Astrocyte (in vitro differentiated cells and primary cell): ENCODE measurements at regions not wholly inside any gene's neighbourhood (a gene's known extent, or its start where the extent isn't known, plus 50 kb on each side); places are given as distances from the start of the nearest gene placed in this dataset.

Source experiments
- DNase-seq: peaks from one replicate; pipeline ENCODE4 v3.0.0-alpha.2; 2010; ENCODE audit warnings: low read depth
- FAIRE-seq: peaks from 2 replicates; lab custom pipeline; 2011; peaks lifted over from hg19 to GRCh38; lab: Jason Lieb, UNC
- H2AFZ ChIP-seq: 2 replicates; pipeline ENCODE4 v1.6.0; 2012; ENCODE audit warnings: low read depth, low read length, inconsistent platforms
- H3K27ac ChIP-seq: 2 replicates; pipeline ENCODE4 v1.5.1; 2011; ENCODE audit warnings: low read depth, low read length, inconsistent platforms
- H3K27me3 ChIP-seq: 2 replicates; pipeline ENCODE4 v1.6.0; 2011; ENCODE audit warnings: low read length, inconsistent platforms; ENCODE audit not compliant: insufficient read depth
- H3K36me3 ChIP-seq: 2 replicates; pipeline ENCODE4 v1.5.1; 2011; ENCODE audit warnings: low read length, inconsistent platforms; ENCODE audit not compliant: insufficient read depth
- H3K4me1 ChIP-seq: 2 replicates; pipeline ENCODE4 v1.5.1; 2011; ENCODE audit warnings: low read length, inconsistent platforms; ENCODE audit not compliant: insufficient read depth
- H3K4me2 ChIP-seq: 2 replicates; pipeline ENCODE4 v1.6.0; 2012; ENCODE audit warnings: low read length, inconsistent platforms
- H3K4me3 ChIP-seq: 2 replicates; pipeline ENCODE4 v1.5.1; 2011; ENCODE audit warnings: low read depth, mild to moderate bottlenecking, low read length, inconsistent platforms; ENCODE audit not compliant: insufficient read depth
- H3K79me2 ChIP-seq: 2 replicates; pipeline ENCODE4 v1.6.0; 2012; ENCODE audit warnings: mild to moderate bottlenecking, low read length, inconsistent platforms; ENCODE audit not compliant: insufficient read depth
- H3K9ac ChIP-seq: 2 replicates; pipeline ENCODE4 v1.6.0; 2012; ENCODE audit warnings: mild to moderate bottlenecking, low read length, inconsistent platforms
- H3K9me3 ChIP-seq: 2 replicates; pipeline ENCODE4 v1.5.1; 2012; ENCODE audit warnings: low read depth, mild to moderate bottlenecking, low read length, inconsistent platforms; ENCODE audit not compliant: insufficient read depth
- H4K20me1 ChIP-seq: 2 replicates; pipeline ENCODE4 v1.6.0; 2012; ENCODE audit warnings: low read length, inconsistent platforms; ENCODE audit not compliant: insufficient read depth
- H3K27ac Mint-ChIP-seq: one replicate; pipeline ENCODE4 v1.8.0; 2021; ENCODE audit warnings: mild to moderate bottlenecking, mixed read lengths; ENCODE audit not compliant: unreplicated experiment
- H3K27me3 Mint-ChIP-seq: one replicate; pipeline ENCODE4 v1.8.0; 2021; ENCODE audit warnings: low read depth, mixed read lengths; ENCODE audit not compliant: unreplicated experiment
- H3K36me3 Mint-ChIP-seq: one replicate; pipeline ENCODE4 v1.8.0; 2021; ENCODE audit warnings: low read depth, mixed read lengths; ENCODE audit not compliant: unreplicated experiment
- H3K4me1 Mint-ChIP-seq: one replicate; pipeline ENCODE4 v1.8.0; 2021; ENCODE audit warnings: low read depth, mixed read lengths; ENCODE audit not compliant: unreplicated experiment
- H3K4me3 Mint-ChIP-seq: one replicate; pipeline ENCODE4 v1.8.0; 2021; ENCODE audit warnings: mild to moderate bottlenecking, moderate library complexity, mixed read lengths; ENCODE audit not compliant: unreplicated experiment
- H3K9me3 Mint-ChIP-seq: one replicate; pipeline ENCODE4 v1.8.0; 2021; ENCODE audit warnings: mild to moderate bottlenecking, mixed read lengths; ENCODE audit not compliant: unreplicated experiment
- EZH2 ChIP-seq: IDR thresholded peaks from 2 replicates; pipeline ENCODE4 v1.6.1; 2012; ENCODE audit warnings: mild to moderate bottlenecking, low read length, inconsistent platforms; ENCODE audit not compliant: insufficient read depth
- TF ChIP-seq, protein P1 (sequence below): IDR thresholded peaks from 2 replicates; pipeline ENCODE4 v1.5.1; 2011; ENCODE audit warnings: low read depth, mild to moderate bottlenecking, inconsistent platforms, low read length, moderate library complexity; ENCODE audit not compliant: insufficient read depth

DNA sequence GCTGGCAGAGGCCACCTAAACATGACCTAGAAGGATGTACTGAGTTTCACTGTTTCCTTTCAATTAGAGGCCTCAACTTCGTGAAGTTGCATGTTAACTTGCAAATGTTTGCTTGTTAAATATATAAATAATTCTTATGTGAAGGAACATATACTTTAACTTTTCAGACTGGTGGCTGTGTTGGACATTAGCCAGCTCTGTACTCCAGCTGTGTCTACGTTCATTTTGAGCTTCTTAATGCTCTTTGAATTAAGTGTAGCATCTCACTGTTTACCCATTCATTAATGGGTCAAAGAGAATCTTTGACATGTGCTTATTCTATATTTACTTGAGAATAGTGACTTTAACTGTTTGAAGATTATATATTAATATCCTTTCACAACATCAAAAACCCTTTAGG lies 823.2 kb upstream of the ID2 start:
- Histone ChIP-seq H3K4me3 (no peak overlapping the region), H3K4me1 (peaks cover 11% of the 10 kb centered on the region), H3K36me3 (no peaks in the 10 kb centered on the region), H3K27me3 (no peaks in the 10 kb centered on the region), H3K9ac (peak overlapping the region; percentile 10), H4K20me1 (no peaks in the 10 kb centered on the region), H3K27ac (peak overlapping the region; percentile 62), H3K79me2 (no peaks in the 10 kb centered on the region), H3K9me3 (no peaks in the 10 kb centered on the region), H3K4me2 (no peak overlapping the region), H2AFZ (no peak overlapping the region)
- no peaks in the 10 kb centered on the region for H3K36me3 Mint-ChIP-seq
- FAIRE-seq = no peak
- peaks cover 11% of the 10 kb centered on the region for H3K4me1 Mint-ChIP-seq
- no peak overlapping the region for H3K4me3 Mint-ChIP-seq
- no peak for DNase-seq
- H3K27me3 Mint-ChIP-seq = peaks cover 4% of the 10 kb centered on the region
- no peak overlapping the region for H3K27ac Mint-ChIP-seq
- peaks cover 2% of the 10 kb centered on the region for H3K9me3 Mint-ChIP-seq
- TF ChIP-seq, protein P1, sequence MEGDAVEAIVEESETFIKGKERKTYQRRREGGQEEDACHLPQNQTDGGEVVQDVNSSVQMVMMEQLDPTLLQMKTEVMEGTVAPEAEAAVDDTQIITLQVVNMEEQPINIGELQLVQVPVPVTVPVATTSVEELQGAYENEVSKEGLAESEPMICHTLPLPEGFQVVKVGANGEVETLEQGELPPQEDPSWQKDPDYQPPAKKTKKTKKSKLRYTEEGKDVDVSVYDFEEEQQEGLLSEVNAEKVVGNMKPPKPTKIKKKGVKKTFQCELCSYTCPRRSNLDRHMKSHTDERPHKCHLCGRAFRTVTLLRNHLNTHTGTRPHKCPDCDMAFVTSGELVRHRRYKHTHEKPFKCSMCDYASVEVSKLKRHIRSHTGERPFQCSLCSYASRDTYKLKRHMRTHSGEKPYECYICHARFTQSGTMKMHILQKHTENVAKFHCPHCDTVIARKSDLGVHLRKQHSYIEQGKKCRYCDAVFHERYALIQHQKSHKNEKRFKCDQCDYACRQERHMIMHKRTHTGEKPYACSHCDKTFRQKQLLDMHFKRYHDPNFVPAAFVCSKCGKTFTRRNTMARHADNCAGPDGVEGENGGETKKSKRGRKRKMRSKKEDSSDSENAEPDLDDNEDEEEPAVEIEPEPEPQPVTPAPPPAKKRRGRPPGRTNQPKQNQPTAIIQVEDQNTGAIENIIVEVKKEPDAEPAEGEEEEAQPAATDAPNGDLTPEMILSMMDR = no peak
- no peak for TF ChIP-seq EZH2

DNA sequence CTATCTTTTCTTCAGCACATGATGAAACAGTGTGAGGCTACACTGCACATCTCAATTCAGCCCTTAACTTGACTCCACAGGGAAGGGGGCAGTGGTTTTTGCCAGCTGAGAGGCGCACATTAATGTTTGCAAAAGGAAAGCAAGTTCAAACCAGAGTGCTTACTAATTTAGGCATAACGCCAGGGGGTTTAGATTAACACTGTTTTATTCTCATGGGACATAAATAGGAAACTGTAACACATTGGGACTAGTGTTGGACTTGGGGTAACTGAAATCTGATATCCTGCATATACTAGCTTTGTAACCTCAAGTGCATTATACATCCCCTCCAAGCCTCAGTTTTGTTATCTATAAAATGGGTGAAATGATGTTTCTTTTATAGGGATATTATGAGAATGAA lies 821.2 kb upstream of the ID2 start:
- Histone ChIP-seq H3K4me2 (no peak overlapping the region), H3K79me2 (no peaks in the 10 kb centered on the region), H3K27ac (no peak overlapping the region), H3K9ac (no peak overlapping the region), H3K4me3 (no peak overlapping the region), H4K20me1 (no peaks in the 10 kb centered on the region), H3K4me1 (peaks cover 11% of the 10 kb centered on the region), H3K27me3 (no peaks in the 10 kb centered on the region), H3K36me3 (no peaks in the 10 kb centered on the region), H3K9me3 (no peaks in the 10 kb centered on the region), H2AFZ (no peak overlapping the region)
- H3K27me3 Mint-ChIP-seq = peaks cover 4% of the 10 kb centered on the region
- DNase-seq (peak; percentile 12), FAIRE-seq (no peak)
- peaks cover 2% of the 10 kb centered on the region for H3K9me3 Mint-ChIP-seq
- H3K4me1 Mint-ChIP-seq = peaks cover 14% of the 10 kb centered on the region
- no peak overlapping the region for H3K4me3 Mint-ChIP-seq
- TF ChIP-seq EZH2 = no peak
- TF ChIP-seq, protein P1 = no peak
- H3K36me3 Mint-ChIP-seq = no peaks in the 10 kb centered on the region
- no peak overlapping the region for H3K27ac Mint-ChIP-seq

DNA sequence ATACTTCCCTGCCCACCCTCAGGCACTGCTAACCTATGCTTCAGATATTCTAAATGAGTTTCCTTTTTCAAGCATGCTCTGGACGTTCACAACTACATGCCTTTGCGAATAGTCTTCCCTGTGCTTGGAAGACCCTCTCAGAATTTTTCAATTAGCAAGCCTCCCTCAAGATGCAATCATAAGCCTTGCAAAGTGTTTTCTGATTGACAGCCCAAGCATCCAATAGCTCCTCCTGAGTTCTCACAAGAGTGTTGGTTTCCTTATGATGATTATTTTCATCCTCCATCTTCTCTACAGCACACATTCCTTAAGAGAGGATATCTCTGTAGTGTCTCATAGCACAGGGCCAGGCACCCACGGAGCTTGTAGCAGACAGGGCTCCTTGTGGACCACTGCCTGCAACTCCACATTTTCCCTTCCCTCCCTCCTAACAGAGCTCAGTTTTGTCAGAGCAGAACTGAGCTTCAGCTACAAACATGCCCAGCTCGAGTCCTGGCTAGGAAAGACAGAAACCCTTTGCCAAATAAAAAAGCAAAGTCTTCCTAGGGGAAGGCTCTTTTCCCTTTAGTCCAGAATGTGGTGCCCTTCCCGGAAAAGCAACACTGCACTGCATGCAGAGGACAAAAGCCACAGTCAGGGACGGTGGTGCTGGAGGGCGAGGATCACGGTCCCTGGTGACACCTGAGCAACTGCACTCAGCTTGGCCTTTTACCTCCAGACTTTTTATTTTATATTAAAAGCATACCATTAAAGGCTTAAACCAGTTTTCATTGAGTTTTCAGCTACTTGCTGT lies 819.8 kb upstream of the ID2 start:
- no peak overlapping the region for H2AFZ ChIP-seq

More for the DNA sequence above, 819.8 kb upstream of the ID2 start:
- Histone ChIP-seq H3K27ac (no peak overlapping the region), H3K9ac (no peak overlapping the region), H3K9me3 (no peaks in the 10 kb centered on the region), H3K27me3 (no peaks in the 10 kb centered on the region), H4K20me1 (no peaks in the 10 kb centered on the region), H3K4me1 (peaks cover 11% of the 10 kb centered on the region), H3K4me2 (no peak overlapping the region), H3K36me3 (no peaks in the 10 kb centered on the region), H3K79me2 (no peaks in the 10 kb centered on the region), H3K4me3 (no peak overlapping the region)
- no peak for TF ChIP-seq EZH2
- TF ChIP-seq, protein P1 = no peak
- H3K4me3 Mint-ChIP-seq = no peak overlapping the region
- no peaks in the 10 kb centered on the region for H3K36me3 Mint-ChIP-seq
- no peak for FAIRE-seq
- DNase-seq = no peak
- peaks cover 2% of the 10 kb centered on the region for H3K9me3 Mint-ChIP-seq
- H3K27ac Mint-ChIP-seq = no peak overlapping the region
- peaks cover 4% of the 10 kb centered on the region for H3K27me3 Mint-ChIP-seq
- peaks cover 14% of the 10 kb centered on the region for H3K4me1 Mint-ChIP-seq
